Colonic mucosa (tissue), 4 donors: ENCODE measurements at regions not wholly inside any gene's neighbourhood (a gene's known extent, or its start where the extent isn't known, plus 50 kb on each side); places are given as distances from the start of the nearest gene placed in this dataset.

ENCODE experiments used
- DNase-seq: peaks from one replicate; pipeline ENCODE4 v3.0.0-alpha.2; 2020
- H3K27ac ChIP-seq: fragments of 200-600 bp; one replicate; pipeline ENCODE4 v1.8.0; 2021
- H3K27me3 ChIP-seq: fragments of 200-600 bp; one replicate; pipeline ENCODE4 v1.8.0; 2021
- H3K36me3 ChIP-seq: fragments of 200-600 bp; one replicate; pipeline ENCODE4 v1.8.0; 2021
- H3K4me1 ChIP-seq: fragments of 200-600 bp; one replicate; pipeline ENCODE4 v1.8.0; 2021; ENCODE audit warnings: mild to moderate bottlenecking
- H3K4me3 ChIP-seq: fragments of 200-600 bp; one replicate; pipeline ENCODE4 v1.8.0; 2021
- H3K9ac ChIP-seq, 2 donors: one replicate each; pipeline ENCODE4 v1.7.0; 2013; ENCODE audit warnings: control low read depth in 2 of 2, low read depth in 2 of 2, low read length in 2 of 2
- H3K9me3 ChIP-seq: fragments of 200-600 bp; one replicate; pipeline ENCODE4 v1.8.0; 2021
- CTCF ChIP-seq: fragments of 200-600 bp; IDR thresholded peaks from one replicate; pipeline ENCODE4 v1.8.0; 2022; ENCODE audit warnings: antibody characterized with exemption, mild to moderate bottlenecking
- intact Hi-C: fragments of 100-400 bp; cut with DNase I; formaldehyde crosslinking; loops from one replicate; pipeline ENCODE4 v1.14.1; 2022
- donor health status: healthy.
- donor health status: DM: no; HTN: no; CAD: no.
- donor health status: DM: no; HTN: no; CAD: no.

- H3K9me3 ChIP-seq: no peaks in the 10 kb centered on the region
- H3K27me3 ChIP-seq: no peaks in the 10 kb centered on the region
- H3K27ac ChIP-seq: no peak overlapping the region
- no peak for TF ChIP-seq CTCF
- H3K36me3 ChIP-seq: no peaks in the 10 kb centered on the region
- no peaks in the 10 kb centered on the region for H3K4me1 ChIP-seq
- DNase-seq: no peak
- no peak overlapping the region for H3K4me3 ChIP-seq
- intact Hi-C loops: no loop called here
- H3K9ac ChIP-seq: no peak overlapping the region
These were observed 83.8 kb downstream of the DIO2 start for GRCh38 chr14:80127466-80127865.

- no peak for DNase-seq
- Histone ChIP-seq H3K27ac (no peak overlapping the region), H3K27me3 (no peaks in the 10 kb centered on the region), H3K9ac (no peak overlapping the region), H3K9me3 (no peaks in the 10 kb centered on the region), H3K4me3 (no peak overlapping the region), H3K4me1 (no peaks in the 10 kb centered on the region), H3K36me3 (no peaks in the 10 kb centered on the region)
- no peak for TF ChIP-seq CTCF
- intact Hi-C loops: no loop called here
These were observed 86.5 kb downstream of the DIO2 start for GRCh38 chr14:80124794-80125193.

GRCh38 chr14:80117876-80118275 lies 93.4 kb downstream of the DIO2 start:
- no peak overlapping the region for H3K4me3 ChIP-seq
- H3K9ac ChIP-seq: no peak overlapping the region
- no peaks in the 10 kb centered on the region for H3K27me3 ChIP-seq
- H3K36me3 ChIP-seq: no peaks in the 10 kb centered on the region
- no peak overlapping the region for H3K27ac ChIP-seq
- intact Hi-C loops: no loop called here
- no peak for TF ChIP-seq CTCF
- no peaks in the 10 kb centered on the region for H3K4me1 ChIP-seq
- no peak for DNase-seq
- no peaks in the 10 kb centered on the region for H3K9me3 ChIP-seq

- H3K27ac ChIP-seq: no peak overlapping the region
- no peak overlapping the region for H3K4me3 ChIP-seq
- H3K9ac ChIP-seq: no peak overlapping the region
- H3K27me3 ChIP-seq: no peaks in the 10 kb centered on the region
- no peaks in the 10 kb centered on the region for H3K36me3 ChIP-seq
- TF ChIP-seq CTCF: no peak
- no peaks in the 10 kb centered on the region for H3K9me3 ChIP-seq
- no peaks in the 10 kb centered on the region for H3K4me1 ChIP-seq
- no peak for DNase-seq
- intact Hi-C loops: no loop called here
These were observed 95.1 kb downstream of the DIO2 start for GRCh38 chr14:80116157-80116556.

- no peak for DNase-seq
- no peaks in the 10 kb centered on the region for H3K36me3 ChIP-seq
- no peak overlapping the region for H3K27ac ChIP-seq
- intact Hi-C loops: no loop called here
- no peaks in the 10 kb centered on the region for H3K27me3 ChIP-seq
- H3K4me3 ChIP-seq: no peak overlapping the region
- no peak overlapping the region for H3K9ac ChIP-seq
- H3K4me1 ChIP-seq: no peaks in the 10 kb centered on the region
- no peaks in the 10 kb centered on the region for H3K9me3 ChIP-seq
- TF ChIP-seq CTCF: no peak
These were observed 100.6 kb downstream of the DIO2 start for GRCh38 chr14:80110721-80111120.

GRCh38 chr14:80109055-80109454 lies 102.2 kb downstream of the DIO2 start:
- Histone ChIP-seq H3K36me3 (no peaks in the 10 kb centered on the region), H3K27ac (no peak overlapping the region), H3K9me3 (no peaks in the 10 kb centered on the region), H3K27me3 (no peaks in the 10 kb centered on the region), H3K9ac (no peak overlapping the region), H3K4me3 (no peak overlapping the region), H3K4me1 (no peaks in the 10 kb centered on the region)
- intact Hi-C loops: no loop called here
- DNase-seq: no peak
- no peak for TF ChIP-seq CTCF
